ENCODE measurements at regions not wholly inside any gene's neighbourhood (a gene's known extent, or its start where the extent isn't known, plus 50 kb on each side); places are given as distances from the start of the nearest gene placed in this dataset.
"Not testable (repeated sequence)": the region's sequence is repeated elsewhere in the genome, so short reads cannot be mapped to it uniquely, and the experiment has no call there.

GRCh38 chr21:14826630-14827029 lies 238.2 kb downstream of the NRIP1 start:
- DNase-seq (ENCODE audit: low read depth), result no peak

GRCh38 chr21:14825514-14825974 lies 239.3 kb downstream of the NRIP1 start:
- no peak for DNase-seq (ENCODE audit: low read depth)

GRCh38 chr21:14824126-14824525 lies 240.7 kb downstream of the NRIP1 start:
- DNase-seq (ENCODE audit: low read depth), result no peak

GRCh38 chr21:14817311-14817710 lies 247.5 kb downstream of the NRIP1 start:
- no peak for DNase-seq (ENCODE audit: low read depth)

- DNase-seq (ENCODE audit: low read depth), result no peak
These were observed 249.8 kb downstream of the NRIP1 start for GRCh38 chr21:14814991-14815390.

- DNase-seq (ENCODE audit: low read depth), result no peak
These were observed 250.5 kb downstream of the NRIP1 start for GRCh38 chr21:14814282-14814681.

- DNase-seq (ENCODE audit: low read depth), result not testable (repeated sequence)
These were observed 258.1 kb upstream of the SAMSN1 start for GRCh38 chr21:14804170-14804569.

- DNase-seq (ENCODE audit: low read depth), result no peak
These were observed 251.4 kb upstream of the SAMSN1 start for GRCh38 chr21:14797543-14797942.

- DNase-seq (ENCODE audit: low read depth), result no peak
These were observed 241.2 kb upstream of the SAMSN1 start for GRCh38 chr21:14787312-14787711.

- DNase-seq (ENCODE audit: low read depth), result no peak
These were observed 239.6 kb upstream of the SAMSN1 start for GRCh38 chr21:14785679-14786078.

GRCh38 chr21:14773777-14774345 lies 227.7 kb upstream of the SAMSN1 start:
- DNase-seq (ENCODE audit: low read depth), result peak; percentile 4

GRCh38 chr21:14771593-14771992 lies 225.5 kb upstream of the SAMSN1 start:
- no peak for DNase-seq (ENCODE audit: low read depth)

- no peak for DNase-seq (ENCODE audit: low read depth)
These were observed 221.9 kb upstream of the SAMSN1 start for GRCh38 chr21:14768042-14768441.

GRCh38 chr21:14767192-14767852 lies 221.2 kb upstream of the SAMSN1 start:
- DNase-seq (ENCODE audit: low read depth), result no peak

GRCh38 chr21:14766241-14766640 lies 220.1 kb upstream of the SAMSN1 start:
- DNase-seq (ENCODE audit: low read depth), result no peak

GRCh38 chr21:14763695-14764064 lies 217.6 kb upstream of the SAMSN1 start:
- DNase-seq (ENCODE audit: low read depth), result no peak

- no peak for DNase-seq (ENCODE audit: low read depth)
These were observed 216.9 kb upstream of the SAMSN1 start for GRCh38 chr21:14762734-14763694.

GRCh38 chr21:14762327-14762726 lies 216.2 kb upstream of the SAMSN1 start:
- no peak for DNase-seq (ENCODE audit: low read depth)

- DNase-seq (ENCODE audit: low read depth), result no peak
These were observed 213.2 kb upstream of the SAMSN1 start for GRCh38 chr21:14759285-14759684.

- no peak for DNase-seq (ENCODE audit: low read depth)
These were observed 212.7 kb upstream of the SAMSN1 start for GRCh38 chr21:14758849-14759248.

- DNase-seq (ENCODE audit: low read depth), result no peak
These were observed 211.6 kb upstream of the SAMSN1 start for GRCh38 chr21:14757533-14758327.

GRCh38 chr21:14755086-14755485 lies 209.0 kb upstream of the SAMSN1 start:
- no peak for DNase-seq (ENCODE audit: low read depth)

Data from non-pigmented ciliary epithelial cell (primary cell).